Glomerular endothelial cell (primary cell): ENCODE measurements at regions not wholly inside any gene's neighbourhood (a gene's known extent, or its start where the extent isn't known, plus 50 kb on each side); places are given as distances from the start of the nearest gene placed in this dataset.
A peak's percentile ranks its signal among the peaks of the same experiment; 100 is the strongest.
"Not testable (repeated sequence)": the region's sequence is repeated elsewhere in the genome, so short reads cannot be mapped to it uniquely, and the experiment has no call there.

Experiments used
- DNase-seq: peaks from one replicate; pipeline ENCODE4 v3.0.0-alpha.2; 2011; ENCODE audit warnings: low read depth, low spot score; ENCODE audit errors: extremely low read depth

- no peak for DNase-seq
These were observed 713.4 kb downstream of the PTPRU start for GRCh38 chr1:29949676-29950075.

DNA sequence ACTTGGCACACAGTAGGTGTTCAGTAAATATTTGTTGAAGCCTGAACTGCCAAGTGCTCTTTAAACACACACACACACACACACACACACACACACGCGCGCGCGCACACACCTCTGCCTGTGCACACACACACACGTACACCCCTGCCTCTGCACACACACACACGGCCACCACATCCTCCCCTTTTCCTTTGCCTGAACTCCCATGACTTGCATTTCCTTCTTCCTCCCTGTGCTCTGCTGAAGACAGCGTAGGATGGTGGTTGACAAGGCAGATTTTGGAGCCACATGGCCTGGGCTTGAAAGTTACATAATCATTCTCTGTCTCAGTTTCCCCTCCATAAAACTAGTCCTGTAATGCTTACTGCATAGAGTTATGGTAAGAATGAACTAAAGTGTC, 712.3 kb downstream of the PTPRU start:
- DNase-seq: no peak

DNA sequence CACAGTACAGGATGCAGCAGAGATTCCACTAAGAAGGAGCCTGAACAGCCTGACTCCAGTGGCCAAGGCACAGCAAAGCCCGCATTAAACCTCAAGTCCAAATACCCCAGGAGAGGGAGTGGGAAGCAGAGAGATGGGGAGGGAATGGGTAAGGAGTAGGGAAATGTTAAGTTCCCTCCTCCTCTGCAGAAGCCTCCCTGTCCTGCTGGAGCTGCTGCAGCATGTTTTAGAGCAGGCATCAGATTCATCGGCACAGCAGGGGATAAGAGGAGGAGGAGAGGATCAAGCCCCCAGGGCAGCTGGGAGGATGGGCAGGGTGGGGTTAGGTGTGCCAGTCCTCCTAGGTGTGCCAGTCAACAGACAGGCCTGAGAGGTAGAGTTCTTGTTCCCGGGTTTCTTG, 709.7 kb downstream of the PTPRU start:
- no peak for DNase-seq

GRCh38 chr1:29945426-29945825, 709.1 kb downstream of the PTPRU start:
- no peak for DNase-seq

DNA sequence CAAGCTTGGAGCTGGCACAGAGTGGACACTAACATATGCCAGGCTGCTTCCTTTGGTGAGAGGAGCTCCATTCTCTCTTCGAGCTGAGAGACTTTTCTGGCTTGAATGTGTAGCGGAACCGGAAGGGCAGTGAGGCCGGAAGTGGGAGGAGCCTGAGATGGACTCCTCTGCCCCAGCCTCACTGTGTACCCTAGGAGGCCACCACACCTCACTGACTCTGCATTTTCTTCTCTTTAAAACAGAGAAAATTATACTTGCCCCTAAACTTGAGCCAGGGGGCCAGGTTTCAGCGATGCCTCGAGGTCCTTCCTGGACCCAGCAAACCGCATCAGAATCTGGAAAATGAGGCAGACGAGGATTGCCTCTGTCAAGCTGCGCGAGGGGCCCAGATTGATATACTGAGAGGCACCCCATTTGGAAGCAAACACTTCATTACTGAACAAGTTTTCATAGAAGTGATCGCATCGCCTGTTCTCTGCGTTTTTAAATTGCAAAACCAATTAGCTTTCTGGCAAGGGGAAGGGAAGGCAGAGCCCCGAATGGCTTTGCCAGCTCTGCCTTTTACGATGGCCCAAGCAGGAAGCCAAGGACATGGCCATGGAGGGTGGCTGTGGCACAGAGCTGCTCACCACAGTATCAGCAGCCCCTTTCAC, 708.1 kb downstream of the PTPRU start:
- no peak for DNase-seq

GRCh38 chr1:29943034-29943433, 706.7 kb downstream of the PTPRU start:
- DNase-seq: no peak

DNA sequence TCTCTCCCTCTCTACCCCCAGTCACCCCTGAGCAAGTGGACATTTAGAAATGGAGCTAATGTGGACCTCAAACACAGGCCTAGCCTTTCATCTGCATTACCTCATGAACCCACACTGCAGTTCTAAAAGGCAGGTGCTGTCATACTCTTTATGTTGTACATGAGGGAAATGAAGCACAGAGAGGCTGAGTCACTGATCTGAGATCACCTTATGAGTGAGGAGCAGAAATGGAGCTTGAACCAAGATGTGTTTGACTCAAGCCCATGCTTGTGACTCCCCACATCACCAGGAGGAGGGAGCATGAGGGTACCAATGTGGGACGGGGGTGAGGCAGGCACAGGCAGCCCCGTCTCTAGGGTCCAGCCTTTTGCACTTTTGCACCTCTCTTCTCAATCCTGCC, 702.8 kb downstream of the PTPRU start:
- no peak for DNase-seq

DNA sequence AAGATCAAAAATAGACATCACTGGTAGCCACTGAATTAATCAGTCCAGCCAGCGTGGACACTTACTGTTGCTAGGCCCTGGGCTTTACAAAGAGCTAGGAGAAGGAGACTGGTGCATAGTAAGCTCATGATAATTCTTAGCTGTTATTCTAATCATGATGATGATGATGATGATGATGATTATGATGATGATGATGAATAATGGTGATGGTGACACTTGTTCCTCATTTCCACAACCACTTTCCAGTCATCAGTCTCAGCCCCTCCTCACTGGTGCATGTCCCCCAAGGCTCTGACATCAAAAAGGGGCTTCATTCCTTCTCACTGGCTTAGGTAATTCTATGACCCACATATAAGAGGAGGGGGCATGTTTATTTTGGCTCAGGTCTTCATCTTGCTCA, 701.0 kb downstream of the PTPRU start:
- DNase-seq: no peak

GRCh38 chr1:29936031-29936544, 699.8 kb downstream of the PTPRU start:
- DNase-seq: no peak

DNA sequence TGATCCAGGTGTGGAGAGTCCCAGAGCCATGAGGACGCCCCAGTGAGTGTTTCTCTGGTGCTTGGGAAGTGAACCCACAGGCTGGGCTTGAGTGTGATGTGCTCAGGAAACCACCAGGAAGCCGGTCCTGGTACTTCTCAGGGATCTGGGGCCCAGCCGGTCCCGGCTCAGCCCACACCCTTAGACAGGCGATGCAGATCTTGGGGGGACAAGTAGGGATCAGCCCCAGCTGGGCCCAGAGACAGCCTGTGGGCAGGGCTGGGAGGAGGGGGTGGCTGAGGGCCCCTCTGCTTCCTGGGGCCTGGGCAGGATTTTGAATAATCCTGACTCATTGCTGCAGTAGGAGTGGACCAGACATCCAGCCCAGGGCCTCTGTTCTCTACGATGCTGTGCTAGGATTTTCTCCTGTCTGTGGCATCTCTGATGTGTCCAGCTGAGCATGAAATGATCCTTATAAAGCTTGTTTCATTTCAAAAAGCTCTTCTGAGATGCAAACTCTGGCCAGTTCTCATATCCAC, 698.0 kb downstream of the PTPRU start:
- DNase-seq: no peak

GRCh38 chr1:29933067-29933466, 696.7 kb downstream of the PTPRU start:
- no peak for DNase-seq

GRCh38 chr1:29932626-29933025, 696.3 kb downstream of the PTPRU start:
- no peak for DNase-seq

GRCh38 chr1:29931477-29932175, 695.3 kb downstream of the PTPRU start:
- no peak for DNase-seq

DNA sequence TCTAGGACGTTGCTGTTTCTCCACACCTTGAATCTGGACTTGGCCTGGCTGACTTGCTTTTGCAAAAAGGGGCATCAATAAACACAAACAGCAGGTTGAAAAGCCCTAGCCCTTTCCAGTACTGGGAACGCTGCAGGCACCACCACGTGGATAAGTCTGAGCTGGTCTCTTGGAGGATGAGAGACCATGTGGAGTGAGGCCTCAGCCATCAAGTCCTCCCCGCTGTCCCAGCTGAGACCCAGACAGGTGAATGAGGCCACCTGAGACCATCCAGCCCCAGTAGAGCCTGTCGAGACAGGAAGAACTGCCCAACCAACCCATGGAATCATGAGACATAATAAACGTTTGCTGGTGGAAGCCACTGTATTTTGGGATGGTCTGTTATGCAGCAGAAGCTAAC, 688.7 kb downstream of the PTPRU start:
- DNase-seq: no peak

DNA sequence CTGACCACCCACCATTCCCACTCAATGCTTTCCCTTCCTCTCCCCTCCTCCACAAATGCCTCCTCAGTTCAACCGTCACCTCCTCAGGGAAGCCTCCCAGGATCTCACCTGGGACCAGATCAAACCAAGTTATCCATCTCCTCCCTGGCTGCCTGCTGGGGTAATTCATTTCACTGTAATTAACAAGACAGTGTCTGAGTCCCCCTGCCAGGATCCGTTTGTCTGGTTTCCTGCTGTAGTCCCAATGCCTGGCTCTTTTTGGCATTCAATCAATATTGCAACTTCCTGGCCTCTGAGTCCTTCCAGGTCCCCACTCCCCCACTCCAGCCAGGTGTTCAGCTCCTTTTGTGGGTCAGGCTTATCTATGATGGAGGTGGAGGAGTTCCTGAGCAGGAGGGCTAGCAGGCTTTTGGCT, 687.7 kb downstream of the PTPRU start:
- no peak for DNase-seq

DNA sequence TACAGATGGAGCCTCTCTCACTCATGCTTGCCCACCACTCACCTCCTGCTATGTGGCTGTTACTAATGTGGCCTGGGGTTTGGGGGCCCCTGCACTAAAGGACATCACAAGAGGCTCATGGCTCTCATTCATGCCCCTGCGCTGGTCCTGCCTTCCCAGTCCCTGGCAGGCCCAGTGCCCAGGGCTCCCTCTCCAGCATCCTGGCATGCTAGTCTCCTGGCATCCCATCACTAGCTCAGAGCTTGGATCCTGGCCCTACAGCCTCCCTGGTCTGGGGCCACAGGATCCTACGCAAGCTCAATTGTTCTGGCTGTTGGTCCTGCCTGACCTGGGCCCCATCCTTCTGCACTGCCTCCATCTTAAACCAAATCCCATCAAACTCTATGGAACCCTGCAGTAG, 685.4 kb downstream of the PTPRU start:
- no peak for DNase-seq

GRCh38 chr1:29920784-29921183, 684.5 kb downstream of the PTPRU start:
- no peak for DNase-seq

- no peak for DNase-seq
These were observed 684.0 kb downstream of the PTPRU start for GRCh38 chr1:29920316-29920715.

- not testable (repeated sequence) for DNase-seq
These were observed 682.7 kb downstream of the PTPRU start for GRCh38 chr1:29919041-29919440.

DNA sequence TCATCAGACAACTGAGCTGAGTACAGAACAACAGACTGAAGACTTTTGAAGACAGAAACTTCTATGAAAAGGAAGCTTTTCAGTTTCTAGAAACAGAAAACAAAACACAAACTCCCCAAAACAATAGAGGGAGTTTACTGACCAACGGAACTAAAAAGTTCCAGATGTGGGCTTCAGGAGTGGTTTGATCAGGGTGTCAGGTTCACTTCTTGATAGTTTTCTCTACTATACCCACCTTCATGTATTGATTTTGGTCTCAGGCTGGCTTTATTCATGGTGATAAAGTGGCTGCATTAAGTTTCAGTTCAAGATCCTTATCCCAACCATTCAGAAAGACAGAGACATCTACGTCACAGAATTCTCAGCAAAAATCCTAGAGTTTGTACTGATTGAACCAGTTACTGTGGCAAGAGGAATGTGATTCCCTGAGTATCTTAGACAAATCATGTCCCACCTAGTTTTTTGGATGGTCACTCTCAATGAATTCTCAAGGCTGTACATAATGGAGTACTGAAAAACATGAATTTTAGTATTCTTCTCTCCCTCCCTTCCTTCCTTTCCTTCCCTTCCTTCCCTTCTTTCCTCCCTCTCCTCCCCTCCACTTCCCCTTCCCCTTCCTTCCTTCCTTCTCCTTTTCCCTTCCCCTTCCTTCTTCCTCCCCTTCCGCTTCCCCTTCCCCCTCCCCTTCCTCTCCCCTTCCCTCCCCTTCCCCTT, 680.5 kb downstream of the PTPRU start:
- no peak for DNase-seq

GRCh38 chr1:29914936-29915335, 678.6 kb downstream of the PTPRU start:
- DNase-seq: no peak

DNA sequence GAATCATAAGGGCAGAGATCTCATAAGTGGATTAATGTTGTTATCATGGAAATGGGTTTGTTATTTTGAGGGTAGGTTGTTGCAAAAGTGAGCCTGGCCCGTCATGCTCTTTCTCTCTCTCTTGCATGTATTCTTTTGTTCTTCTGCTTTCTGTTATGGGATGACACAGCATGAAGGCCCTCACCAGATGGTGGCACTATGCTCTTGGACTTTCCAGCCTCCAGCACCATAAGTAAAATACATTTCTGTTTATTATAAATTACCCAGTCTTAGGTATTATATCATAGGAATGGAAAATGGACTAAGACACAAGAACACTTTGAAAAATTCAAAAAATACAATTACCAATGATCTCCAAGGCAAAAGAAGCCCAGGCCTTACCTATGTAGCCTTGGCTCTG, 676.1 kb downstream of the PTPRU start:
- DNase-seq: peak; percentile 4
